ENCODE measurements at regions not wholly inside any gene's neighbourhood (a gene's known extent, or its start where the extent isn't known, plus 50 kb on each side); places are given as distances from the start of the nearest gene placed in this dataset.

GRCh38 chr1:36532810-36533401 is 50.2 kb upstream of the CSF3R start:
- TF ChIP-seq CTCF (IDR thresholded peaks at IDR 0.05; ENCODE audit: low read length), result no peak
- no peak for TF ChIP-seq EZH2 (optimal IDR thresholded peaks at IDR 0.05; ENCODE audit: low read depth, low read length)
- no peak for TF ChIP-seq EZH2phosphoT487 (IDR thresholded peaks at IDR 0.05; ENCODE audit: low read length)
- no peak for DNase-seq
- H3K4me1 ChIP-seq (ENCODE audit: low read length), result no peaks in the 10 kb centered on the region
- no peak overlapping the region for H3K9ac ChIP-seq (ENCODE audit: low read length)
- no peaks in the 10 kb centered on the region for H3K9me2 ChIP-seq (replicated peaks; ENCODE audit: insufficient read depth, low read length)
- peaks cover 71% of the 10 kb centered on the region for H3K27me3 ChIP-seq (replicated peaks; ENCODE audit: insufficient read depth, low read length)
- no peaks in the 10 kb centered on the region for H3K79me2 ChIP-seq (ENCODE audit: low read length)
- no peak overlapping the region for H3K27ac ChIP-seq (ENCODE audit: low read length)
- no peak overlapping the region for H2AFZ ChIP-seq (ENCODE audit: low read length)
- H3K4me2 ChIP-seq (ENCODE audit: low read depth, low read length), result no peak overlapping the region
- H3K4me3 ChIP-seq (ENCODE audit: low read length), result no peak overlapping the region
- no peaks in the 10 kb centered on the region for H3F3A ChIP-seq (ENCODE audit: insufficient read depth, low read length)
- H3K9me3 ChIP-seq (replicated peaks; ENCODE audit: insufficient read depth, low read length), result no peaks in the 10 kb centered on the region
- no peaks in the 10 kb centered on the region for H3K36me3 ChIP-seq (replicated peaks; ENCODE audit: insufficient read depth, low read length)
- H4K20me1 ChIP-seq (ENCODE audit: insufficient read depth, low read length), result no peaks in the 10 kb centered on the region
